SK-N-SH (cell line): ENCODE measurements at regions not wholly inside any gene's neighbourhood (a gene's known extent, or its start where the extent isn't known, plus 50 kb on each side); places are given as distances from the start of the nearest gene placed in this dataset.

ENCODE experiments used
- CTCF ChIA-PET: fragments of 300-600, 350-600 bp; formaldehyde crosslinking; extraction: SDS; loops from one replicate; lab custom pipeline; 2021; lab: Yijun Ruan, JAX
- POLR2A ChIA-PET: fragments of 350-600 bp; sonication (Branson Sonifier 250); formaldehyde crosslinking; extraction: SDS; loops from one replicate; lab custom pipeline; 2020; ENCODE audit warnings: antibody characterized with exemption, inconsistent platforms; lab: Yijun Ruan, JAX
- DNase-seq: peaks from one replicate; pipeline ENCODE4 v3.0.0; 2012
- H2AFZ ChIP-seq: fragments of 200-600 bp; sonication (generic); 2 replicates; pipeline ENCODE4 v1.8.1; 2016; ENCODE audit warnings: antibody characterized with exemption, mild to moderate bottlenecking, low read depth
- H3F3A ChIP-seq: fragments of 200-600 bp; sonication (generic); replicated peaks from 2 replicates; pipeline ENCODE3; 2016; ENCODE audit warnings: antibody characterized with exemption, mild to moderate bottlenecking; ENCODE audit not compliant: insufficient read depth
- H3K27ac ChIP-seq, 2 experiments: fragments of 200-500 bp in 1 of 2; fragments of 200-600 bp in 1 of 2; sonication (Bioruptor generic) in 1 of 2; sonication (generic), shearing (Covaris generic) in 1 of 2; 2 replicates each; pipeline versions ENCODE4 v1.5.1 to v1.6.1; 2014 to 2016; ENCODE audit warnings: low read depth in 2 of 2, inconsistent platforms in 1 of 2, low read length in 1 of 2, mild to moderate bottlenecking in 1 of 2, mixed read lengths in 1 of 2
- H3K27me3 ChIP-seq: fragments of 200-600 bp; sonication (generic), shearing (Covaris generic); 2 replicates; pipeline ENCODE4 v1.6.1; 2016; ENCODE audit warnings: mixed run types; ENCODE audit not compliant: insufficient read depth
- H3K36me3 ChIP-seq, 2 experiments: fragments of 200-500 bp in 1 of 2; fragments of 200-600 bp in 1 of 2; sonication (Bioruptor generic) in 1 of 2; sonication (generic) in 1 of 2; replicated peaks in 1 of 2; 2 replicates each; pipeline versions ENCODE3 to v1.5.1; 2014 to 2016; ENCODE audit warnings: low read length in 1 of 2, mild to moderate bottlenecking in 1 of 2; ENCODE audit not compliant: insufficient read depth in 2 of 2, control insufficient read depth in 1 of 2
- H3K4me1 ChIP-seq, 2 experiments: fragments of 200-500 bp in 1 of 2; fragments of 200-600 bp in 1 of 2; sonication (Bioruptor generic) in 1 of 2; sonication (generic), shearing (Covaris generic) in 1 of 2; 2 replicates each; pipeline versions ENCODE4 v1.5.1 to v1.6.1; 2014 to 2016; ENCODE audit warnings: low read depth in 1 of 2, low read length in 1 of 2, mixed run types in 1 of 2; ENCODE audit not compliant: insufficient read depth in 2 of 2, control insufficient read depth in 1 of 2
- H3K4me2 ChIP-seq: fragments of 200-600 bp; sonication (generic), shearing (Covaris generic); 2 replicates; pipeline ENCODE4 v1.6.1; 2017; ENCODE audit warnings: mixed run types
- H3K4me3 ChIP-seq, 2 experiments: fragments of 200-500 bp in 1 of 2; fragments of 200-600 bp in 1 of 2; sonication (Bioruptor generic) in 1 of 2; sonication (generic), shearing (Covaris generic) in 1 of 2; 2 replicates each; pipeline versions ENCODE4 v1.5.1 to v1.8.1; 2014 to 2016; ENCODE audit warnings: low read depth in 2 of 2, inconsistent platforms in 1 of 2, low read length in 1 of 2, mild to moderate bottlenecking in 1 of 2, mixed read lengths in 1 of 2, moderate library complexity in 1 of 2
- H3K79me2 ChIP-seq: fragments of 200-600 bp; sonication (generic); 2 replicates; pipeline ENCODE4 v1.8.1; 2017; ENCODE audit warnings: mild to moderate bottlenecking; ENCODE audit not compliant: insufficient read depth
- H3K9ac ChIP-seq: fragments of 200-600 bp; sonication (generic); 2 replicates; pipeline ENCODE4 v1.6.1; 2017; ENCODE audit warnings: mixed run types
- H3K9me2 ChIP-seq: fragments of 200-600 bp; sonication (generic); 2 replicates; pipeline ENCODE4 v1.6.1; 2017; ENCODE audit warnings: mixed run types
- H3K9me3 ChIP-seq: fragments of 200-600 bp; sonication (generic); 2 replicates; pipeline ENCODE4 v1.6.1; 2017; ENCODE audit warnings: mixed run types, mild to moderate bottlenecking, moderate library complexity
- H4K20me1 ChIP-seq: fragments of 200-600 bp; sonication (generic); 2 replicates; pipeline ENCODE4 v1.6.1; 2017; ENCODE audit warnings: mild to moderate bottlenecking, mixed run types; ENCODE audit not compliant: insufficient read depth
- CHD2 ChIP-seq: fragments of 150-350 bp; IDR thresholded peaks from 2 replicates; pipeline ENCODE4 v1.6.1; 2018; ENCODE audit warnings: low read length; ENCODE audit not compliant: partially characterized antibody
- ELF1 ChIP-seq: IDR thresholded peaks from 2 replicates; pipeline ENCODE4 v1.4.0; 2012
- EP300 ChIP-seq, 2 experiments: IDR thresholded peaks; 2 replicates each; pipeline versions ENCODE4 v1.4.0 to v1.6.1; 2012; ENCODE audit warnings: borderline replicate concordance in 1 of 2, low read depth in 1 of 2, low read length in 1 of 2
- EZH2phosphoT487 ChIP-seq: fragments of 200-600 bp; sonication (generic); IDR thresholded peaks from 2 replicates; pipeline ENCODE4 v1.6.1; 2017; ENCODE audit warnings: low read depth, mixed run types, mild to moderate bottlenecking, antibody characterized with exemption, moderate library complexity, borderline replicate concordance
- FOSL2 ChIP-seq: IDR thresholded peaks from 2 replicates; pipeline ENCODE4 v1.4.0; 2012; ENCODE audit warnings: low read depth, mild to moderate bottlenecking, moderate library complexity, borderline replicate concordance
- FOXJ3 ChIP-seq: sonication (generic); formaldehyde crosslinking; IDR thresholded peaks from 2 replicates; pipeline ENCODE4 v1.5.1; 2020; ENCODE audit warnings: mild to moderate bottlenecking, missing genetic modification reagents
- GABPA ChIP-seq: IDR thresholded peaks from 2 replicates; pipeline ENCODE4 v1.4.0; 2012; ENCODE audit warnings: low read depth, mild to moderate bottlenecking
- GATA2 ChIP-seq: sonication (generic); formaldehyde crosslinking; IDR thresholded peaks from 2 replicates; pipeline ENCODE4 v1.5.0; 2020; ENCODE audit warnings: mild to moderate bottlenecking, missing genetic modification reagents
- JUND ChIP-seq: IDR thresholded peaks from 2 replicates; pipeline ENCODE4 v1.4.0; 2012
- MEF2A ChIP-seq: IDR thresholded peaks from 2 replicates; pipeline ENCODE4 v1.4.0; 2012; ENCODE audit warnings: low read depth, borderline replicate concordance
- NFIC ChIP-seq: IDR thresholded peaks from 2 replicates; pipeline ENCODE4 v1.4.0; 2012; ENCODE audit warnings: borderline replicate concordance
- NRF1 ChIP-seq: IDR thresholded peaks from 2 replicates; pipeline ENCODE4 v1.6.1; 2012; ENCODE audit warnings: low read depth, mild to moderate bottlenecking, low read length
- POLR2AphosphoS5 ChIP-seq: IDR thresholded peaks from 2 replicates; pipeline ENCODE4 v1.6.1; 2012; ENCODE audit warnings: low read depth, low read length
- RAD21 ChIP-seq: IDR thresholded peaks from 2 replicates; pipeline ENCODE4 v1.6.1; 2012; ENCODE audit warnings: mild to moderate bottlenecking, low read length
- RCOR1 ChIP-seq: fragments of 150-350 bp; IDR thresholded peaks from 2 replicates; pipeline ENCODE4 v1.6.1; 2017; ENCODE audit warnings: antibody characterized with exemption, low read length
- TCF12 ChIP-seq: IDR thresholded peaks from 2 replicates; pipeline ENCODE4 v1.4.0; 2012
- TEAD4 ChIP-seq: IDR thresholded peaks from 2 replicates; pipeline ENCODE4 v1.4.0; 2012; ENCODE audit warnings: mild to moderate bottlenecking, borderline replicate concordance; ENCODE audit not compliant: insufficient read depth
- WGBS: methylation state at CpG from one replicate; pipeline ENCODE4 v1.1.6; 2017; ENCODE audit warnings: low lambda C conversion rate; 5-methylcytosine and 5-hydroxymethylcytosine counted together
- TF ChIP-seq, protein P1 (sequence below): IDR thresholded peaks from 2 replicates; pipeline ENCODE4; 2012
- TF ChIP-seq, protein P2 (sequence below): fragments of 150-350 bp; IDR thresholded peaks from 2 replicates; pipeline ENCODE4 v1.6.1; 2016; ENCODE audit warnings: mild to moderate bottlenecking, low read depth, low read length
- TF ChIP-seq, protein P3 (sequence below): fragments of 150-350 bp; IDR thresholded peaks from 2 replicates; pipeline ENCODE4 v1.6.1; 2017; ENCODE audit warnings: antibody characterized with exemption, low read length, low read depth, borderline replicate concordance
- TF ChIP-seq, protein P4 (sequence below): IDR thresholded peaks from 2 replicates; pipeline ENCODE4 v1.4.0; 2012; ENCODE audit warnings: low read depth

DNA sequence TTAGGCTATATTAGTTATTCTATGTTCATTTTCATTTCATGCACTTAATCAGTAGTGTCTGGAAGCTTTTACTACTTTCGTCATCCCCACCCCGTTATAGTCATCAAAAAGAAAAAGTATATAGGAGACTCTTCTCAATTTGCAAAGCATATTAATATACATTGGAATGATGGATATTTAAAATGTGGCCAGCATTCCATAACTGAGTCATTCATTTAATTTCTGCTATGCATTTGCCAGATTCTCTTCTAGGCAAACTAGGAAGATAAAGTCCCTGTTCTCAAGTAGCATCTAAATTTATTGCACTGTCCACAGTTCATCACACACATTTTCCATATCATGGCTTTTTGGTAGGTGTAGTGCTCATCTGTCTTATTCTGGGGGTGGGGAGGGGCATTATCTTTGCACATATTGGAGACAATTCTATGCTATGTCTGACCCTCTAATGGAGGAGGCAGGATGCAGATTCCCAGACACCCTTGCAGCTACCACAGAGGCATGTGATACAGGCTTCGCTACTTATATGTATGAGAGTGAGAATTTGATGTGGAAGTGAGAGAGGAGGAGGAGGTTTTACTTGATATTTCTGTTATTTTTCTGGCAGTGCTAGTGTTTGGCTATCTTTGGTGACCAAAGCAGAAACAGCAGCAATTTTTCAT is 125.8 kb downstream of the CTH start:
- 22% methylated on average over 3 of the region's 3 CpGs for WGBS
- Histone ChIP-seq H4K20me1 (no peaks in the 10 kb centered on the region), H3F3A (no peaks in the 10 kb centered on the region), H3K27ac (no peak overlapping the region), H3K36me3 (no peaks in the 10 kb centered on the region), H3K4me1 (no peaks in the 10 kb centered on the region), H3K9me3 (no peaks in the 10 kb centered on the region), H3K9ac (no peak overlapping the region), H3K4me2 (no peak overlapping the region; the same call in 1 of the 2 replicates), H3K27me3 (no peaks in the 10 kb centered on the region), H3K9me2 (no peaks in the 10 kb centered on the region), H3K4me3 (no peak overlapping the region), H2AFZ (no peak overlapping the region), H3K79me2 (no peaks in the 10 kb centered on the region)
- TF ChIP-seq FOXJ3 (CRISPR knock-in tag) (no peak), POLR2AphosphoS5 (no peak), TCF12 (peak; percentile 53; the same call in 1 of the 2 replicates), RAD21 (no peak), NRF1 (no peak), JUND (0 out of 2 replicates have a peak, but pooled peaks have one; percentile 28), FOSL2 (peak; percentile 37; the same call in 1 of the 2 replicates), NFIC (0 out of 2 replicates have a peak, but pooled peaks have one; percentile 11), EP300 (IDR thresholded peaks at IDR 0.05; ENCODE audit: borderline replicate concordance in 1 of 2, low read depth in 1 of 2, low read length in 1 of 2) (0 out of 4 replicates have a peak, but pooled peaks of 1 of the 2 experiments have one; percentile 22), RCOR1 (no peak), CHD2 (no peak)
- TF ChIP-seq, protein P1, sequence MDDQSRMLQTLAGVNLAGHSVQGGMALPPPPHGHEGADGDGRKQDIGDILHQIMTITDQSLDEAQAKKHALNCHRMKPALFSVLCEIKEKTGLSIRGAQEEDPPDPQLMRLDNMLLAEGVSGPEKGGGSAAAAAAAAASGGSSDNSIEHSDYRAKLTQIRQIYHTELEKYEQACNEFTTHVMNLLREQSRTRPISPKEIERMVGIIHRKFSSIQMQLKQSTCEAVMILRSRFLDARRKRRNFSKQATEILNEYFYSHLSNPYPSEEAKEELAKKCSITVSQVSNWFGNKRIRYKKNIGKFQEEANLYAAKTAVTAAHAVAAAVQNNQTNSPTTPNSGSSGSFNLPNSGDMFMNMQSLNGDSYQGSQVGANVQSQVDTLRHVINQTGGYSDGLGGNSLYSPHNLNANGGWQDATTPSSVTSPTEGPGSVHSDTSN: 0 out of 2 replicates have a peak, but pooled peaks have one; percentile 18
- TF ChIP-seq, protein P2, sequence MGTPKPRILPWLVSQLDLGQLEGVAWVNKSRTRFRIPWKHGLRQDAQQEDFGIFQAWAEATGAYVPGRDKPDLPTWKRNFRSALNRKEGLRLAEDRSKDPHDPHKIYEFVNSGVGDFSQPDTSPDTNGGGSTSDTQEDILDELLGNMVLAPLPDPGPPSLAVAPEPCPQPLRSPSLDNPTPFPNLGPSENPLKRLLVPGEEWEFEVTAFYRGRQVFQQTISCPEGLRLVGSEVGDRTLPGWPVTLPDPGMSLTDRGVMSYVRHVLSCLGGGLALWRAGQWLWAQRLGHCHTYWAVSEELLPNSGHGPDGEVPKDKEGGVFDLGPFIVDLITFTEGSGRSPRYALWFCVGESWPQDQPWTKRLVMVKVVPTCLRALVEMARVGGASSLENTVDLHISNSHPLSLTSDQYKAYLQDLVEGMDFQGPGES: no peak
- ChIA-PET CTCF (no interaction called here), POLR2A (no interaction called here)
- DNase-seq: no peak

DNA sequence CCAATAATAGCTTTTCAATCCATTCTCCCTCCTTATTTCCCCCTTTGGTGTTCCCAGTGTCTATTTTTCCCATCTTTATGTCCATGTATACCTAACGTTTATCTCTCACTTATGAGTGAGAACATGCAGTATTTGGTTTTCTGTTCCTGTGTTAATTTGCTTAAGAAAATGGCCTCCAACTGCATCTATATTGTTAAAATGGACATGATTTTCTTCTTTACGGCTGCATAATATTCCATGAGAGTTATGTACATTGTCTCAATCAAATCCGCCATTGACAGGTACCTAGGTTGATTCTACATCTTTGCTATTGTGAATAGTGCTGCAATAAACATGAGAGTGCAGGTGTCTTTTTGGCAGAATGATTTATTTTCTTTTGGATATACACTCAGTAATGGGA is 126.7 kb downstream of the CTH start:
- CTCF ChIA-PET: interaction anchor here (2.2 kb wide), 1 partner anchor 9 kb away, joined by 8 read pairs; no protein-coding TSS in a partner anchor
- TF ChIP-seq TEAD4 (no peak), FOXJ3 (CRISPR knock-in tag) (no peak), GATA2 (CRISPR knock-in tag) (no peak), MEF2A (no peak), POLR2AphosphoS5 (no peak), EP300 (IDR thresholded peaks at IDR 0.05; ENCODE audit: borderline replicate concordance in 1 of 2, low read depth in 1 of 2, low read length in 1 of 2) (no peak), ELF1 (no peak), GABPA (no peak), NFIC (no peak), EZH2phosphoT487 (no peak), TCF12 (no peak), CHD2 (no peak)
- TF ChIP-seq, protein P3, sequence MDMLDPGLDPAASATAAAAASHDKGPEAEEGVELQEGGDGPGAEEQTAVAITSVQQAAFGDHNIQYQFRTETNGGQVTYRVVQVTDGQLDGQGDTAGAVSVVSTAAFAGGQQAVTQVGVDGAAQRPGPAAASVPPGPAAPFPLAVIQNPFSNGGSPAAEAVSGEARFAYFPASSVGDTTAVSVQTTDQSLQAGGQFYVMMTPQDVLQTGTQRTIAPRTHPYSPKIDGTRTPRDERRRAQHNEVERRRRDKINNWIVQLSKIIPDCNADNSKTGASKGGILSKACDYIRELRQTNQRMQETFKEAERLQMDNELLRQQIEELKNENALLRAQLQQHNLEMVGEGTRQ: no peak
- TF ChIP-seq, protein P1: no peak
- TF ChIP-seq, protein P4, sequence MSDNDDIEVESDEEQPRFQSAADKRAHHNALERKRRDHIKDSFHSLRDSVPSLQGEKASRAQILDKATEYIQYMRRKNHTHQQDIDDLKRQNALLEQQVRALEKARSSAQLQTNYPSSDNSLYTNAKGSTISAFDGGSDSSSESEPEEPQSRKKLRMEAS: no peak
- TF ChIP-seq, protein P2: no peak
- Histone ChIP-seq H3K79me2 (no peaks in the 10 kb centered on the region), H3F3A (no peaks in the 10 kb centered on the region), H3K36me3 (no peaks in the 10 kb centered on the region), H3K4me3 (no peak overlapping the region), H3K4me1 (no peaks in the 10 kb centered on the region), H3K9me3 (no peaks in the 10 kb centered on the region), H3K4me2 (no peak overlapping the region), H3K9ac (no peak overlapping the region), H2AFZ (no peak overlapping the region), H4K20me1 (no peaks in the 10 kb centered on the region), H3K27ac (no peak overlapping the region), H3K9me2 (no peaks in the 10 kb centered on the region), H3K27me3 (no peaks in the 10 kb centered on the region)
- POLR2A ChIA-PET: no interaction called here
- 85% methylated on average over 3 of the region's 3 CpGs for WGBS
- no peak for DNase-seq
